ENCODE measurements at regions not wholly inside any gene's neighbourhood (a gene's known extent, or its start where the extent isn't known, plus 50 kb on each side); places are given as distances from the start of the nearest gene placed in this dataset.

DNA sequence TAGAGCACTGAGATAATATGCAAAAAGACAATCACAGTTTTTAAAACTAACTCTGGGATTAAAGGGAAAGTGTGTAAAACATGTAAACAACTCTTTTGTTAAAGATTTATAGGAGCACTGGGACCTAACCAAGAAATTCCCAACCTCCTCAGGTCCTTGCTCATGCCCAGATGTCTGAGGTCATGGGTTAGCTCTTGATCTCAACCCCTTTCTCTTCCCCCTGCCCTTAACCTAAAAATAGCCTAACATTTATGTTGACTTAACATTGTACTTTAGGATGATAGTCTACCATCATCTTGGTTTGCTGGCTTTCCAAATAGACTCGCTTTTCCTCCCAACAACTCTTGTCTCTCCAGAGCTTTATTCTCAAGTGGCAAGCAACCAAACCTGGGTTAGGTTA is 258.2 kb upstream of the FAT3 start:
- no peak for DNase-seq (ENCODE audit: low read depth in 1 of 2, low spot score in 1 of 2)
- Histone ChIP-seq H3K27me3 (ENCODE audit: insufficient read depth, poor library complexity, severe bottlenecking) (no peaks in the 10 kb centered on the region), H3K4me3 (replicated peaks; ENCODE audit: insufficient read depth, low read length) (no peak overlapping the region), H3K27ac (replicated peaks) (no peak overlapping the region)
- TF ChIP-seq, protein P1, sequence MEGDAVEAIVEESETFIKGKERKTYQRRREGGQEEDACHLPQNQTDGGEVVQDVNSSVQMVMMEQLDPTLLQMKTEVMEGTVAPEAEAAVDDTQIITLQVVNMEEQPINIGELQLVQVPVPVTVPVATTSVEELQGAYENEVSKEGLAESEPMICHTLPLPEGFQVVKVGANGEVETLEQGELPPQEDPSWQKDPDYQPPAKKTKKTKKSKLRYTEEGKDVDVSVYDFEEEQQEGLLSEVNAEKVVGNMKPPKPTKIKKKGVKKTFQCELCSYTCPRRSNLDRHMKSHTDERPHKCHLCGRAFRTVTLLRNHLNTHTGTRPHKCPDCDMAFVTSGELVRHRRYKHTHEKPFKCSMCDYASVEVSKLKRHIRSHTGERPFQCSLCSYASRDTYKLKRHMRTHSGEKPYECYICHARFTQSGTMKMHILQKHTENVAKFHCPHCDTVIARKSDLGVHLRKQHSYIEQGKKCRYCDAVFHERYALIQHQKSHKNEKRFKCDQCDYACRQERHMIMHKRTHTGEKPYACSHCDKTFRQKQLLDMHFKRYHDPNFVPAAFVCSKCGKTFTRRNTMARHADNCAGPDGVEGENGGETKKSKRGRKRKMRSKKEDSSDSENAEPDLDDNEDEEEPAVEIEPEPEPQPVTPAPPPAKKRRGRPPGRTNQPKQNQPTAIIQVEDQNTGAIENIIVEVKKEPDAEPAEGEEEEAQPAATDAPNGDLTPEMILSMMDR (IDR thresholded peaks at IDR 0.05; ENCODE audit: insufficient read depth, low read length), result no peak
- TF ChIP-seq POLR2AphosphoS5 (IDR thresholded peaks at IDR 0.05; ENCODE audit: low read depth) (no peak), SPI1 (IDR thresholded peaks at IDR 0.05; ENCODE audit: borderline replicate concordance, low read depth) (no peak), GABPA (IDR thresholded peaks at IDR 0.05; ENCODE audit: low read depth) (no peak), REST (IDR thresholded peaks at IDR 0.05; ENCODE audit: insufficient replicate concordance, low read depth) (no peak)

DNA sequence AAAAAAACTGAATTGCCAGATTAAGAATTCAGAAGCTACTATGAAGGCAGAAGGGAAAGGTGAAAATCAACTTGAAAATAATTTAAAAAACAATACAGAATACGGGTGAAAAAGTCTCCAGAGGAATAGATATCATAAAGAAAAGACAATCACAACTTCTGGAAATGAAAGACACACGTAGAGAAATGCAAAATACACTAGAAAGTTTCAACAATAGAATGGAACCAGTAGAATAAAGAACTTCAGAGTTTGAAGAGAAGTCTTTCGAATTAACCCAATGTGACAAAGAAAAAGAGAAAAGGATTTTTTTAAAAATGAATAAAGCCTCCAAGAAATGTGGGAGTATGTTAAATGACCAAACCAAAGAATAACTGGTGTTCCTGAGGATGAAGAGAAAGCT is 263.8 kb upstream of the FAT3 start:
- Histone ChIP-seq H3K4me3 (replicated peaks; ENCODE audit: insufficient read depth, low read length) (no peak overlapping the region), H3K27me3 (ENCODE audit: insufficient read depth, poor library complexity, severe bottlenecking) (no peaks in the 10 kb centered on the region), H3K27ac (replicated peaks) (no peak overlapping the region)
- DNase-seq (ENCODE audit: low read depth in 1 of 2, low spot score in 1 of 2), result no peak
- TF ChIP-seq SPI1 (IDR thresholded peaks at IDR 0.05; ENCODE audit: borderline replicate concordance, low read depth) (no peak), GABPA (IDR thresholded peaks at IDR 0.05; ENCODE audit: low read depth) (no peak), REST (IDR thresholded peaks at IDR 0.05; ENCODE audit: insufficient replicate concordance, low read depth) (no peak), POLR2AphosphoS5 (IDR thresholded peaks at IDR 0.05; ENCODE audit: low read depth) (no peak)
- TF ChIP-seq, protein P1 (IDR thresholded peaks at IDR 0.05; ENCODE audit: insufficient read depth, low read length), result no peak

DNA sequence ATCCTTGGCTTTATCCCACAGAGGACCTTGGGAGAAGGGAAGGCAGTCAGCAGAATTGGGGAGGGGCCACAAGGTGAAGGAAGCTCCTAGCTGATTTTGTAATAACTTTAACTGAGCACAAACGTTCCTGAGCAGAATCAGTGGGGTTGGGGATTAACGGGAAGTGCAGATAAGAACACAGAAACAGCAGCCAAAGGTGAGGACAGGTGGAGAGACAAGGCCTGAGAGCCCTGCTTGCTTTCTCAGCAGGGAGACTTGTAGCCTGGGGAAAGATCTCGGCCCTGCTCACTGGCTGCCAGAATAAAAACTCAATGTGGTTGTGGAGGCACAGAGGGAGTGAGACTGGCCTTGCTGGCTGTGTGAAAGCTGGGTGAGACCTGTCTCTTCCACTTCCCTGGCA is 265.2 kb upstream of the FAT3 start:
- Histone ChIP-seq H3K4me3 (replicated peaks; ENCODE audit: insufficient read depth, low read length) (no peak overlapping the region), H3K27me3 (ENCODE audit: insufficient read depth, poor library complexity, severe bottlenecking) (no peaks in the 10 kb centered on the region), H3K27ac (replicated peaks) (no peak overlapping the region)
- no peak for DNase-seq (ENCODE audit: low read depth in 1 of 2, low spot score in 1 of 2)
- TF ChIP-seq SPI1 (IDR thresholded peaks at IDR 0.05; ENCODE audit: borderline replicate concordance, low read depth) (no peak), GABPA (IDR thresholded peaks at IDR 0.05; ENCODE audit: low read depth) (no peak), POLR2AphosphoS5 (IDR thresholded peaks at IDR 0.05; ENCODE audit: low read depth) (no peak), REST (IDR thresholded peaks at IDR 0.05; ENCODE audit: insufficient replicate concordance, low read depth) (no peak)
- TF ChIP-seq, protein P1 (IDR thresholded peaks at IDR 0.05; ENCODE audit: insufficient read depth, low read length), result no peak
